ENCODE measurements at regions not wholly inside any gene's neighbourhood (a gene's known extent, or its start where the extent isn't known, plus 50 kb on each side); places are given as distances from the start of the nearest gene placed in this dataset.

- TF ChIP-seq POLR2AphosphoS5 (IDR thresholded peaks at IDR 0.05; ENCODE audit: low read depth, low read length) (no peak), REST (IDR thresholded peaks at IDR 0.05; ENCODE audit: insufficient read depth in 1 of 2, low read depth in 2 of 2, low read length in 2 of 2) (no peak)
Measured at GRCh38 chr12:75665216-75665615, 153.8 kb upstream of the KRR1 start.

All from PFSK-1 (cell line).